RWPE1 (cell line): ENCODE measurements at regions not wholly inside any gene's neighbourhood (a gene's known extent, or its start where the extent isn't known, plus 50 kb on each side); places are given as distances from the start of the nearest gene placed in this dataset.

Experiments
- CTCF ChIA-PET: fragments of 350-600 bp; sonication (Branson Sonifier 250); formaldehyde crosslinking; extraction: SDS; loops from one replicate; lab custom pipeline; 2021; lab: Yijun Ruan, JAX
- POLR2A ChIA-PET: fragments of 400-600 bp; formaldehyde crosslinking; extraction: SDS; loops from one replicate; lab custom pipeline; 2020; ENCODE audit warnings: antibody characterized with exemption; ENCODE audit not compliant: low non-redundant PET; lab: Yijun Ruan, JAX
- DNase-seq: peaks from one replicate; pipeline ENCODE4 v3.0.0; 2012; ENCODE audit warnings: low spot score
- H3K27ac ChIP-seq: fragments of 450-650 bp; 2 replicates; pipeline ENCODE4 v1.5.1; 2017
- TF ChIP-seq, protein P1 (sequence below): fragments of 450-650 bp; conservative IDR thresholded peaks from 2 replicates; pipeline ENCODE4 v1.5.1; 2017; ENCODE audit warnings: low read depth, mild to moderate bottlenecking

- TF ChIP-seq, protein P1, sequence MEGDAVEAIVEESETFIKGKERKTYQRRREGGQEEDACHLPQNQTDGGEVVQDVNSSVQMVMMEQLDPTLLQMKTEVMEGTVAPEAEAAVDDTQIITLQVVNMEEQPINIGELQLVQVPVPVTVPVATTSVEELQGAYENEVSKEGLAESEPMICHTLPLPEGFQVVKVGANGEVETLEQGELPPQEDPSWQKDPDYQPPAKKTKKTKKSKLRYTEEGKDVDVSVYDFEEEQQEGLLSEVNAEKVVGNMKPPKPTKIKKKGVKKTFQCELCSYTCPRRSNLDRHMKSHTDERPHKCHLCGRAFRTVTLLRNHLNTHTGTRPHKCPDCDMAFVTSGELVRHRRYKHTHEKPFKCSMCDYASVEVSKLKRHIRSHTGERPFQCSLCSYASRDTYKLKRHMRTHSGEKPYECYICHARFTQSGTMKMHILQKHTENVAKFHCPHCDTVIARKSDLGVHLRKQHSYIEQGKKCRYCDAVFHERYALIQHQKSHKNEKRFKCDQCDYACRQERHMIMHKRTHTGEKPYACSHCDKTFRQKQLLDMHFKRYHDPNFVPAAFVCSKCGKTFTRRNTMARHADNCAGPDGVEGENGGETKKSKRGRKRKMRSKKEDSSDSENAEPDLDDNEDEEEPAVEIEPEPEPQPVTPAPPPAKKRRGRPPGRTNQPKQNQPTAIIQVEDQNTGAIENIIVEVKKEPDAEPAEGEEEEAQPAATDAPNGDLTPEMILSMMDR = no peak
- H3K27ac ChIP-seq = no peak overlapping the region
- POLR2A ChIA-PET = no interaction called here
- DNase-seq = no peak
- CTCF ChIA-PET = interaction anchor here (0.6 to 1.1 kb wide), 3 partner anchors 13 to 271 kb away, joined by 3 to 4 read pairs (median 3); no protein-coding TSS in a partner anchor
Observed at GRCh38 chr7:130940326-130940725, 206.3 kb upstream of the KLF14 start.

DNA sequence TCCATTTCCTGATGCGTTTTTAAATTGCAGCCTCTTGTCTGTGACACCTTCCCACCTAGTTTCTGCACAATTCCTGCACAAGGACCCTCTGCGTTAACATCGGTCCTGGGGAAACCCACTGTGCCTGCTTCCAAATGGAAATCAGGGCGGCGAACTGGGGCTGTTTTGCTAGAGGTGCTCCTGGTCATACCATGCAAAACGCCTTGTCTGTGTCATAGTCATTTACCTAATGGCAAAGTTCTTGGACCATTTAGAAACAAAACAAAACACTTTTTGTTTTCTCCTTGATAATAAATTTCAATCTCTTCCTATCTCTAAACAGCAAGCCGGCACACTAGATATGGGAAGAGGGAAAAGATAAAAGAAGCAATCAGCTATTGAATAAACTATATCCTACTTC lies 206.9 kb upstream of the KLF14 start:
- ChIA-PET POLR2A (no interaction called here), CTCF (interaction anchor here (0.6 kb wide), 1 partner anchor 13 kb away, joined by 3 read pairs; no protein-coding TSS in a partner anchor)
- H3K27ac ChIP-seq = no peak overlapping the region

DNA sequence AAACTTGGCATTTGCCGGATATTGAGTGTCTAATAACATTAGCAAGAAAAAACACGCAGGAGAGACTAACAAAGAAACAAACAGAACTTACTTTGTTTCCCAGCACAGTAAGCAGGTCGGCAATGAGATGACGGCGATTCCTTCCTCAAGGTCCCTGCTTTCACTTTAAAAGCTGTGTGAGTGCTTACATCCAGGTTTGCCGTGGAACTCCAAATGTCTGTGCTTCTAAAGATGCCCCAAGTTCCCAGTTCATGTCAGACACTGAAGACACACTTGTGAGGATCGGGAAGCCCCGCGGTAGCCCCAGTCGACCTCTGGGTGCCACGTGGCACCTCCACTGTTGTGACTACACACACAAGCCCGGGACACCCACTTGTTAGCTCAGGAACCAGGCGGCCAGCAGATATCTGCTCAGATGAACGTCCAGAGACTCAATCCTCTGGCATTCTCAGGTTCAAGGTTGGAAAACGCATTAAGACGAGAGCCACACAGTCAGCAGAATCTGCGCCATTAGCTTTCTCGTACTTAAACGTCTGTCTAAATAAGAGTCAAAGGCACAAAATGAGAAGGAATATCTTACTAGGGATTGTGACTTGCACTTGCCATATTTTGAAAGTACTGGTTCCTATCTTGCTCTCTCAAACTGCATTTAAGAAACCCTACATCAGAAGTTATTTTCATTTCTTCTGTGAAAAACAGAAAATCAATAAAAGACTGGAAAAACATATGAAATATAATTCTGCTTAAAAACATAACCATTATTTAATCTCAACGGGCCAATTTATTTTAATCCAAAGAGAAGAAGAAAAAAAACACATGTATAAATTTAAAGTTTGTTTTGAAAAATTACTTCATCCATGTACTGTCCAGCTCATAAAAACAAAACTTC lies 207.6 kb upstream of the KLF14 start:
- TF ChIP-seq, protein P1 = no peak
- H3K27ac ChIP-seq = peak overlapping the region; percentile 19; the same call in 1 of the 2 replicates
- ChIA-PET CTCF (interaction anchor here (0.6 kb wide), 1 partner anchor 45 kb away, joined by 5 read pairs; no protein-coding TSS in a partner anchor), POLR2A (no interaction called here)
- DNase-seq = no peak

More for the DNA sequence above, 206.9 kb upstream of the KLF14 start:
- no peak for DNase-seq
- TF ChIP-seq, protein P1 = no peak

DNA sequence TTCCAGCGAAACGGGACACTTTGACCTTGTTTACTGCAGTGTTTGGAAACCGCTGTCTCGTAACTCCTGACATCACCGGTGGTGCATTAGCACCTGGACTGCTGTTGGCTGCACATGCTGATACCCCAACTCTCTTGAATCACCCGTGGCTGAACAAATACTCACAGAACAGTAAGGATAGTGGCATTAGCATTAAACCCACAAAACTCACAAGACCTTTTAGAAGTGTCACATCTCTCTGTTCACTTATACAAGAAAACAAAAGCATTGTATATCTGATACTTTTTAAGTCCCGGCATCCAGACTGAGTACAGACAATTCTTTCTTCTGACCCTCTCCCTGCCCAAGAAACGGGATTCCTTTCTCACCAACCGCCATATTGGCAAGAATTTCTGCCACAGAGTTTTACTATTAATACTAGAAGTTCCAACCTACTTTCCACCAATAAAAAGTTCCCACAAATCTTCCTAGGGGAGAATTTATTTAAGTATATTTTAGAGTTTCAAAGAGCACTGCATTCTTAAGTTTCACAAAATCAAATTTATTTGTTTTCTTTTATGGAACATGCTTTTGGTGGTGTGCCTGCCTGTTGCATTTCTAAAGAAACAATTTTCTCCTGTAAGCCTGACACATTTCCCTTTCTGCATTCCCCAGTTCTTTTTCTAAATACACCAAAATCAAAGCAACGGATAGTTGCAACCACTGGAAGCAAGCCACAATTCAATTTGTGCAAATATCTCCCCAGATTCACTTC lies 208.4 kb upstream of the KLF14 start:
- H3K27ac ChIP-seq = no peak overlapping the region
- TF ChIP-seq, protein P1 = no peak
- POLR2A ChIA-PET = no interaction called here
- CTCF ChIA-PET = no interaction called here
- no peak for DNase-seq

DNA sequence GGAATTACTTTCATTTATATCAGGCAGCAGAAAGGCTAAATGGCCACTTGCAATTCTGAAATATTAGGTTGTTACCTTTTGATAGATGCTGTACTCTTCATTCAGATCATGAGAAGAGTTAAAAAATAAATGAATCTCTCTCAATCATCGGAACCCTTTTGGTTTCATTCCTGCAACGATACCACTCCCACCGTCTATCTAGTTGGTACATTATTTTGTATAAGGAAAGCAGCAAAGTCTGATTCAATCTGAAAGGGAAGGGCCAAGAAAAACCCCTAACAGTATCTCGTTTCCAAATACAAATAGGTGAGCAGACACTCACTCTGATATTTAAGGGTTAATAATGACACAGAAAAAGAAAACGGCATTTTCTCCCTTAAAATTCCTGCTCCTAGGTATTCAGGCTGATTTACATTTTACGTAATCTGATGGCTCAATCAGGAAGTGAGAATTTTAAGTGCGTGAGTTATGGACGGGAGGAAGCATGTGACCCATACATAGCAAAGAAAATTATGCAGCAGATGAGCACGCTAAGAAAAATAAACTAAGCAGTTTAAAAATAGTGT lies 209.4 kb upstream of the KLF14 start:
- TF ChIP-seq, protein P1 = no peak
- peak; percentile 55 for DNase-seq
- no peak overlapping the region for H3K27ac ChIP-seq
- CTCF ChIA-PET = interaction anchor here (1.2 kb wide), 1 partner anchor 47 kb away, joined by 6 read pairs; no protein-coding TSS in a partner anchor
- POLR2A ChIA-PET = no interaction called here

- TF ChIP-seq, protein P1 = no peak
- no peak for DNase-seq
- H3K27ac ChIP-seq = no peak overlapping the region
- POLR2A ChIA-PET = no interaction called here
- CTCF ChIA-PET = interaction anchor here (0.7 to 1.2 kb wide), 2 partner anchors 48 to 100 kb away, joined by 3 to 6 read pairs; no protein-coding TSS in a partner anchor
Observed at GRCh38 chr7:130943981-130944380, 210.0 kb upstream of the KLF14 start.
